HG03342 (cell line): ENCODE measurements at regions not wholly inside any gene's neighbourhood (a gene's known extent, or its start where the extent isn't known, plus 50 kb on each side); places are given as distances from the start of the nearest gene placed in this dataset.
"Not testable (repeated sequence)": the region's sequence is repeated elsewhere in the genome, so short reads cannot be mapped to it uniquely, and the experiment has no call there.

Source experiments
- ATAC-seq: cut with Tn5 transposase; IDR thresholded peaks from one replicate; pipeline ENCODE4 v1.9.1; 2021; ENCODE audit warnings: mild to moderate bottlenecking, moderate library complexity; ENCODE audit not compliant: unreplicated experiment

GRCh38 chr12:25615119-25615518 lies 62.0 kb upstream of the LMNTD1 start:
- ATAC-seq: no peak

- no peak for ATAC-seq
Observed at GRCh38 chr12:25616286-25616685, 63.2 kb upstream of the LMNTD1 start.

- no peak for ATAC-seq
Observed at GRCh38 chr12:25617991-25618390, 64.9 kb upstream of the LMNTD1 start.

DNA sequence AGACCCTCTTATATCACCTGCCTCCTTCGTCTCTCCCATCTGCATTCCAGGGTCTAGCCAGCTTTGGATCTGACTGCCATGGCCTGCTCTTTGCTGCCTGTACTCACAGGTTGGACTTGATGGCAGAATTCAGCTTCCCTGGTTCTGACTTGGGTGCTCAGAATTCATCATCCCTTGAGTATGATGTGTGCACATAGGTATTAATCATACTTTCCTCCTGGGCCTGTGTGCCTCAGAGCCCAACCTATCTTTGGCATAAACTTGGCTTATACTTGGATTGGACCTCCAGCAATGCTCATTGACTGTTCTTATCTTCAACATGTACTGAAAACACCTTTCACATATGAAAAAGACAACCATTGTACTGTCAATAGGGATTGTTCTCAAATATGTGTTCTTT lies 70.7 kb upstream of the LMNTD1 start:
- no peak for ATAC-seq

GRCh38 chr12:25625146-25625545 lies 72.1 kb upstream of the LMNTD1 start:
- no peak for ATAC-seq

GRCh38 chr12:25629341-25629740 lies 76.3 kb upstream of the LMNTD1 start:
- no peak for ATAC-seq

DNA sequence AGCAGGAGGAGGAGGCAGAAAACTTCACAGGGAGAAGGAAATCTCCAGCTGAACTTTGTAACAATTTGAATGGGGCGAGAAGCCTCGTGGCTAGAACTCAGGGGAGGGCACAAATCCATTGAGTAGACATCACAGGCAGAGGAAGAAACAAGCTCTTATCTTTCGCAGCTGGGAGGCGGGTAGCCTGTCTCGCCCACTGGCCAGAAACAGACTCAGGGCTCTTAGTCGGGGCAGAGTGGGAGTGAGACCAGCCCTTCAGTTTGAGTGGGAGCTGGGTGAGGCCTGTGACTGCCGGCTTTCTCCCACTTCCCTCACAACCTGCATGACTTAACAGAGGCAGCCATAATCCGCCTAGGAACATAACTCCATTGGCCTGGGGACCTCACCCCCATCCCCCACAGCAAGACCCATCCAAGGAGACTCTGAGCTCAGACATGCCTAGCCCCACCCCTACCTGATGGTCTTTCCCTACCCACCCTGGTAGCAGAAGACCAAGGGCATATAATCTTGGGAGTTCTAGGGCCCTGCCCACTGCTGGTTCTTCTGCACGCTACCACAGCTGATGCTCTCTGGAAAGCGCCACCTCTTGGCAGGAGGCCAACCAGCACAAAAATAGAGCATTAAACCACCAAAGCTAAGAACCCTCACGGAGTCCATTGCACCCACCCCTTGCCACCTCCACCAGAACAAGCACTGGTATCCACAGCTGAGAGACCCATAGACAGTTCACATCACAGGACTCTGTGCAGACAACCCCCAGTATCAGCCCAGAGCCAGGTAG lies 77.8 kb upstream of the LMNTD1 start:
- not testable (repeated sequence) for ATAC-seq

- ATAC-seq: not testable (repeated sequence)
Observed at GRCh38 chr12:25633149-25633548, 80.1 kb upstream of the LMNTD1 start.

DNA sequence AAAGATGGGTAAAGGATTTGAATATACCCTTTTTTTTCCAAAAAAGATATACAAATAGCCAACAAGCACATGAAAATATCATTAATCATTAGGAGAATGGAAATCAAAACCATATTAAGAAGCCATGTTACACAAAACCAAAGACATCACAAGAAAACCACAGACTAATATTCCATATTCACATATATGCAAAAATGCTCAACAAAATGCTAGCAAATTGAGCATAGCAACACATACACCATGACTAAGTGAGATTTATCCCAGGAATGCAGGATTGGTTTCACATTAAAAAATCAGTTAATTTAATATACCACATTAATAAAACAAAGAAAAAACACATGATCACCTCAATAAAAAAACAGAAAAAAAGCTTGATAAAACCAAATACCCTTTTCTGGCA lies 84.7 kb upstream of the LMNTD1 start:
- ATAC-seq: no peak

- no peak for ATAC-seq
Observed at GRCh38 chr12:25639406-25639805, 86.3 kb upstream of the LMNTD1 start.

- no peak for ATAC-seq
Observed at GRCh38 chr12:25644979-25645378, 91.9 kb upstream of the LMNTD1 start.

DNA sequence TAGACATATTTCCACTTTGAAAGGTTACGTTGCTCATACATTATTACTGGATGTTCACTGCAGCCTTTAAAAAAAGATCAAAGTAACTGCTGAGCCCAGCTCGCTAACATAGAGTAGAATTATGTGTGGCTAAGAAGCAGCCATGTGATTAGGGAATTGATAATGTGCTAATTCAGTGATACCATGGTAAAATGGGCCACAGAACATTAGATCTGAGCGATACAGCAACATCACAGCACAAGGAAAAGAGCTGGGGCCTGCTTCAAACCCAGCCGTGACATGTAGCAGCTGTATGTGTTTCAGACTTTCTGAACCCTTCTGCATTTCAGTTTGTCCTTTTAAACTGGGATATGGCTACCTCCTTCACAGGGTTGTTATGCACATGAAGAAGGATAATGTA lies 92.3 kb upstream of the LMNTD1 start:
- ATAC-seq: no peak

GRCh38 chr12:25651931-25652330 lies 98.8 kb upstream of the LMNTD1 start:
- no peak for ATAC-seq

DNA sequence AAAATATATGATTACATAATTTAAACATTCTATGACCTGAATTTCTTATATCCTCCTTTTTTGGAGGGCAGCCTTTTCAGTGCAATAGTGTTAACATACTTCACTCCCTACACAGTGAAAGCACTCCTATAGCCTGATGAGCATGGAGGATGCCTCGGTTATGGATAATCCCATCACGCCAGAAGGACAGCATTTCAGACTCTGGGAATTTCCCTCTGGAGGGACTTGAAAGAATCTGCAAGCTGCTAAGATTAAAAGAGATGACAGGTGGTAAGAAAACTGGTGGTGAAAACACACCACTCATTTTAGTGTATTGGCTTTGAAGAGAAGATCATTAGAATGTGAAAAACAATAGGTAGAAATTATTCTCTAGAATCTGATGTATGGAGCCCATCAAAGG lies 99.3 kb upstream of the LMNTD1 start:
- no peak for ATAC-seq

DNA sequence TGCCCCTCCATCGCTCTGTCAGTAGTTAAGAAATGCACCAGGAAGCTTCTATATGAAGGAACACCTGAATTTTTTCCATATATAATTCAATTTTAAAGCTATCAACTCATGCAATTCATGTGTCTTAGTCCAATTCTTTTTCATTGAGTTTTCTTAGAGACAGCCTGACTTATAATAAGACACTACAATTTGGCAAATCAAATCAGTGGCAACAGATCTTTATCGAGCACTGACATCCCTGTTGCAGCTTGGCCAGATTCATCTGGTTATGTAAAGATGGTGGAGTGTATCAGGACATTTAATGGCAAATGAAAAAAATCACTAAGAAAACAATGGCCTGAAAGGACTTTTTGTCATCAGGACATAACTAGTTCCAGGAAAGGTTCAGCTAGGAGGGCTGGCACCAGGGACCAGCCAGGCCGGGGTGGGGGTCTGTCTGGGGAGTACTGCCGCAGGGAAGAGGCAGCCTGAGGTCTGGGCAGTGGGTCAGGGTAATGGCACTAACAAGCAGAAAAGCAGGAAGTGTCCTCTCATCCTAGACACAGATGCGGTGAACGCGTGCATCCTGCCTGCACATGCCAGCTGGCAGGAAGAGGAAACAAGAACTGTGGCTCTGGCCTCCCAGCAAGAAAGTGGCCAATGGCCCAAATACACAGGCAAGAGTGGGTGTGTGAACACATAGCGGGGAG lies 100.5 kb upstream of the LMNTD1 start:
- ATAC-seq: no peak

GRCh38 chr12:25655702-25656101 lies 102.6 kb upstream of the LMNTD1 start:
- ATAC-seq: no peak

DNA sequence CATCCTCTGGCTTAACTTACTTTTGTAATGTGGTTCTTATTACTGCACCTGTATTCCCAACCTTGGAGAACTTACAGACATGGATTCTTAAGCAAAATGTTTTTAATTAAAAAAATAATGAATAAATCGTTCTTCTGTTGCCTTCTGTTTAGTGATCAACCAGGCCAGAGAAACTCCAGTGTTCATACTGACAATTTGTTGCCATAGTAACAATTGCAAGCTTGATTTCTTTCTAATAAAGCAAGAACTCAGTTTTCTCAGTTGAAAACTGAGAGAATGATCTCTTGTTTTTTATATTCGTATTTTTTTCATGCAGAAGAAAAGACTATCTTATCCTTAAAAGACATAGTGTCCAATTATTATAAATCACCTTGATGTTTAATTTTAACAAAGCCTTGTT lies 106.5 kb upstream of the LMNTD1 start:
- ATAC-seq: no peak

DNA sequence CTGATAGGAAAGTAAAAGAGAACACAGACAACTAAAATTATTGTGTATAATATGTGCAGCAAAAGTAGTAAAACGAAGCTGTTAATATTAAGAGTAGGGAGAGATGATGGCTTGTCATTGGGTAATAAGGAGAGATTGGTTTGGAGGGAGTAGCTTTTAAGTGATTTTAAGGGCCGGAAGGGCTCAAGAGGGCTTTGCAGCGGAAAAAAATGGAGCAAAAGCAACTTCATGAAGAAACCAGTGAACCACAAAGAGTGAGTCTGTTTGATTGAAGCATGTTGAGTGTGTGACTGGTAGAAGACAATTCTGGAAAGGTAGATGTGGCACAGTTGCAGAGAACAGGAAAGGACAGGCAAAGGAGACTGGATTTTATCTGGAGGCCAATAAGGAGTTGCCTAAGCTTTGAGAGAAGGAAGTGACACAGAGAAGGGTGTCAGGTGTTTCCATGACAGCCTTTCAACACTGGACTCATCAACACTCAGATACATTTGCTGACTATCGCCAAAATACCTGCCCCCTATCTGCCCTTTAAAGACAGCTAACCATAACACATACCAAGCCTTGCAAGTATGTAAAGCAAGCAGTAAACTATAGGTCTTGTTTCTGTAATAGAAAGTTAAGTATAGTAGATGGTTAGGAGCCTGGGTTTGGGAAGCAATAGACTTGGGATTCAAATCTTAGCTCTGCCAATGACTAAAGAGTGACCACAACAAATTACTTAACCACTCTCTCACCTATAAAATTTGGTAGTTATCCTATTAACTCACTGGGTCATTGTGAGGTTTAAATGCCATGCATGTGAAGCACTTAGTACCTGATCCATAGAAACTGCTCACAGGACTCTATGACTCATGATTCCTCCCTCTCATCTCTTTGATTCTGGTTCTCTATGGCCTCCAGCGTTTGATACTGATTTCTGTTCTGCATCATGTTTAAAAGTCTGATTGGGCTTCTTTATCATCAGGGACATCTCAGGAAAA lies 117.3 kb upstream of the LMNTD1 start:
- no peak for ATAC-seq

DNA sequence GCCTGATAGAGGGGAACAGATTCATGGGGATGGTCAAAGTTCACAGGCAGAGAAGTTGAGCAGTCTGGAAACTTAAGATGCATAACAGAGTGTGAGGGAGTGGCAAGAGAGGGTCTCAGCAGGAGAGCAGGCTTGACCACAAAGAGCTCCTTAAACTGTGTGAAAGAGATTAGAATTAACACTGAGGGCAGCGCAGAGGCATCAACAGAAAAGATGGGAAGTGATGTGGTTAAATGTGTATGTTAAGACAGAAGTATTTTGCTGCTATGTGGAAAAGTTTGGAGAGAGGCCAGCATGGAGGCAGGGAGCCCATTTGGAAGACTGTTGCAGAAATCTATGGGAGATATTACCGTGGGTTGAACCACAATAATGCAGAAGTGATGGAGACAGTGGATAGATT lies 122.7 kb upstream of the LMNTD1 start:
- ATAC-seq: no peak

- no peak for ATAC-seq
Observed at GRCh38 chr12:25677232-25677937, 124.3 kb upstream of the LMNTD1 start.

DNA sequence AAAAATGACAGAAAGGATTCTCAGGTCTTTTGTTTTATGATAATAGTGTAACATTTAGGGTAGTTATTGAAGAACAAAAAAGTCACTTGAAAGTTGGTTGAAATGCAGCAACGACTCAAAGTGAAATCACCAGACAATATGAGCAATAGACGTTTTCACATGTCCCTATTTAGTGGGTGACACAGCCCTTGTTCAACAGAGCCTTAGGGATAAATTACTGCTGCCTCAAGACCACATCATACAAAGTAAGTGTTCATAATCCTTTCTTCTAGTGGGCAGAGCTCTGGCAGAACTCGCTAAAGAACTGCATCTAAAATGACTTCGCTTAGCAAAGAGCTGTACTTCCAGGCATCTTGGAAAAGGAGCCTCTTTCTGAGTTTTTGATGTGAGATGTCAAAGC lies 128.5 kb upstream of the LMNTD1 start:
- no peak for ATAC-seq
